HG02973 (cell line): ENCODE measurements at regions not wholly inside any gene's neighbourhood (a gene's known extent, or its start where the extent isn't known, plus 50 kb on each side); places are given as distances from the start of the nearest gene placed in this dataset.

ENCODE experiments used
- ATAC-seq: cut with Tn5 transposase; IDR thresholded peaks from one replicate; pipeline ENCODE4 v1.9.1; 2021; ENCODE audit warnings: moderate library complexity; ENCODE audit not compliant: unreplicated experiment

- no peak for ATAC-seq
These were observed 106.7 kb upstream of the TTC29 start for GRCh38 chr4:147052361-147052760.

GRCh38 chr4:147054228-147054872, 108.7 kb upstream of the TTC29 start:
- ATAC-seq, result no peak

- ATAC-seq, result no peak
These were observed 111.4 kb upstream of the TTC29 start for GRCh38 chr4:147056940-147057610.

- no peak for ATAC-seq
These were observed 112.0 kb upstream of the TTC29 start for GRCh38 chr4:147057611-147058190.

- no peak for ATAC-seq
These were observed 113.5 kb upstream of the TTC29 start for GRCh38 chr4:147059064-147059731.

GRCh38 chr4:147060151-147060931, 114.7 kb upstream of the TTC29 start:
- no peak for ATAC-seq

- ATAC-seq, result no peak
These were observed 119.2 kb upstream of the TTC29 start for GRCh38 chr4:147064856-147065255.

GRCh38 chr4:147068564-147068963, 122.9 kb upstream of the TTC29 start:
- ATAC-seq, result no peak

GRCh38 chr4:147071209-147071740, 125.6 kb upstream of the TTC29 start:
- ATAC-seq, result no peak

- ATAC-seq, result no peak
These were observed 130.5 kb upstream of the TTC29 start for GRCh38 chr4:147076179-147076578.

- ATAC-seq, result no peak
These were observed 131.1 kb upstream of the TTC29 start for GRCh38 chr4:147076728-147077127.

GRCh38 chr4:147078362-147078761, 132.7 kb upstream of the TTC29 start:
- no peak for ATAC-seq

- no peak for ATAC-seq
These were observed 133.4 kb upstream of the TTC29 start for GRCh38 chr4:147078875-147079658.

- ATAC-seq, result no peak
These were observed 139.2 kb upstream of the TTC29 start for GRCh38 chr4:147084861-147085260.

- ATAC-seq, result no peak
These were observed 140.1 kb upstream of the TTC29 start for GRCh38 chr4:147085781-147086180.

- ATAC-seq, result no peak
These were observed 142.5 kb upstream of the TTC29 start for GRCh38 chr4:147088146-147088545.

- no peak for ATAC-seq
These were observed 144.8 kb upstream of the TTC29 start for GRCh38 chr4:147090486-147090885.

GRCh38 chr4:147093206-147093605, 147.5 kb upstream of the TTC29 start:
- no peak for ATAC-seq

GRCh38 chr4:147094238-147094637, 148.6 kb upstream of the TTC29 start:
- ATAC-seq, result no peak
